HCT116 (cell line): ENCODE measurements at regions not wholly inside any gene's neighbourhood (a gene's known extent, or its start where the extent isn't known, plus 50 kb on each side); places are given as distances from the start of the nearest gene placed in this dataset.

Experiments
- ATAC-seq: fragments of 200-7000 bp; cut with Tn5 transposase; 2 replicates; pipeline ENCODE4 v1.9.1; 2020; ENCODE audit warnings: mild to moderate bottlenecking, moderate library complexity
- BruUV-seq: library from RNA; stranded (reverse); fragments of 400-500 nt; replicated peaks from 2 replicates; lab custom pipeline; 2021; lab: Mats Ljungman, UMichigan
- CTCF ChIA-PET: fragments of 300-600 bp; sonication (Branson Sonifier 250); formaldehyde crosslinking; loops from one replicate; lab custom pipeline; 2021; ENCODE audit warnings: antibody characterized with exemption; lab: Charles Lee
- POLR2A ChIA-PET: fragments of 300-600, 350-600 bp; sonication (Branson Sonifier 250); formaldehyde crosslinking; loops from one replicate; lab custom pipeline; 2021; ENCODE audit warnings: antibody characterized with exemption; lab: Charles Lee
- RAD21 ChIA-PET, 2 experiments: fragments of 300-600 bp; sonication (Branson Sonifier 250); formaldehyde crosslinking; loops; one replicate each; lab custom pipeline; 2023; ENCODE audit warnings: low total read pairs in 2 of 2; ENCODE audit not compliant: uncharacterized antibody in 2 of 2, unreplicated experiment in 2 of 2, low non-redundant PET in 1 of 2; lab: Charles Lee
- DNase-seq: peaks from one replicate; pipeline ENCODE4 v3.0.0-alpha.2; 2010; ENCODE audit warnings: low read depth, low spot score
- H2AFZ ChIP-seq: fragments of 200-600 bp; shearing (Covaris generic), sonication (generic); 2 replicates; pipeline ENCODE4 v1.6.1; 2017; ENCODE audit warnings: low read depth, mixed run types, mixed read lengths, antibody characterized with exemption, low read length; ENCODE audit not compliant: poor library complexity, severe bottlenecking
- H3K27ac ChIP-seq: 2 replicates; pipeline ENCODE4 v1.5.1; 2012; ENCODE audit warnings: low read depth, low read length
- H3K27me3 ChIP-seq: fragments of 200-600 bp; sonication (generic); 2 replicates; pipeline ENCODE4 v1.6.1; 2016; ENCODE audit warnings: mixed run types, low read length, mixed read lengths; ENCODE audit not compliant: insufficient read depth
- H3K36me3 ChIP-seq, 2 experiments: fragments of 200-500 bp in 1 of 2; fragments of 200-600 bp in 1 of 2; sonication (Bioruptor generic) in 1 of 2; sonication (generic) in 1 of 2; 2 replicates each; pipeline versions ENCODE4 v1.5.1 to v1.6.1; 2014 to 2016; ENCODE audit warnings: low read length in 2 of 2, inconsistent platforms in 1 of 2, mixed read lengths in 1 of 2, mixed run types in 1 of 2; ENCODE audit not compliant: insufficient read depth in 2 of 2, control insufficient read depth in 1 of 2
- H3K4me1 ChIP-seq, 2 experiments: fragments of 200-600 bp in 1 of 2; sonication (generic) in 1 of 2; 2 replicates each; pipeline versions ENCODE4 v1.5.1 to v1.6.1; 2012 to 2017; ENCODE audit warnings: low read length in 2 of 2, inconsistent platforms in 1 of 2, mild to moderate bottlenecking in 1 of 2, mixed read lengths in 1 of 2, mixed run types in 1 of 2, moderate library complexity in 1 of 2; ENCODE audit not compliant: insufficient read depth in 2 of 2, control insufficient read depth in 1 of 2
- H3K4me2 ChIP-seq: fragments of 200-600 bp; sonication (generic); 2 replicates; pipeline ENCODE4 v1.6.1; 2017; ENCODE audit warnings: mixed run types, low read length, mixed read lengths
- H3K4me3 ChIP-seq, 2 experiments: fragments of 200-600 bp in 1 of 2; sonication (generic) in 1 of 2; replicated peaks in 1 of 2; 2 replicates each; pipeline ENCODE4 v1.5.1; 2011 to 2016; ENCODE audit warnings: low read length in 2 of 2, control low read depth in 1 of 2, low read depth in 1 of 2, mild to moderate bottlenecking in 1 of 2, mixed read lengths in 1 of 2, mixed run types in 1 of 2
- H3K79me2 ChIP-seq: fragments of 200-600 bp; sonication (generic); 2 replicates; pipeline ENCODE4 v1.6.1; 2017; ENCODE audit warnings: mild to moderate bottlenecking, mixed run types, low read length, moderate library complexity, mixed read lengths; ENCODE audit not compliant: insufficient read depth
- H3K9ac ChIP-seq: fragments of 200-600 bp; sonication (generic); 2 replicates; pipeline ENCODE4 v1.6.1; 2016; ENCODE audit warnings: low read length, mixed read lengths
- H3K9me2 ChIP-seq: fragments of 200-600 bp; sonication (generic), shearing (Covaris generic); 2 replicates; pipeline ENCODE4 v1.6.1; 2017; ENCODE audit warnings: mixed run types, mild to moderate bottlenecking, moderate library complexity; ENCODE audit not compliant: insufficient read depth
- H3K9me3 ChIP-seq, 2 experiments: fragments of 200-500 bp in 1 of 2; fragments of 200-600 bp in 1 of 2; sonication (Bioruptor generic) in 1 of 2; sonication (generic) in 1 of 2; 2 replicates each; pipeline ENCODE4 v1.6.1; 2014 to 2017; ENCODE audit warnings: low read length in 2 of 2, mixed read lengths in 2 of 2, inconsistent platforms in 1 of 2, low read depth in 1 of 2, mild to moderate bottlenecking in 1 of 2, mixed run types in 1 of 2, moderate library complexity in 1 of 2; ENCODE audit not compliant: control insufficient read depth in 1 of 2, insufficient read depth in 1 of 2
- H4K20me1 ChIP-seq: fragments of 200-600 bp; sonication (generic), shearing (Covaris generic); 2 replicates; pipeline ENCODE4 v1.6.1; 2017; ENCODE audit warnings: mixed run types, mild to moderate bottlenecking, moderate library complexity; ENCODE audit not compliant: insufficient read depth
- CBX3 ChIP-seq: IDR thresholded peaks from 2 replicates; pipeline ENCODE4 v1.6.1; 2012; ENCODE audit warnings: low read depth
- CEBPB ChIP-seq: IDR thresholded peaks from 2 replicates; pipeline ENCODE4 v1.6.1; 2012; ENCODE audit warnings: low read depth
- EGR1 ChIP-seq: IDR thresholded peaks from 2 replicates; pipeline ENCODE4 v1.6.1; 2012; ENCODE audit warnings: low read depth
- ELF1 ChIP-seq: IDR thresholded peaks from 2 replicates; pipeline ENCODE4 v1.6.1; 2012; ENCODE audit warnings: low read depth, borderline replicate concordance
- FOSL1 ChIP-seq: IDR thresholded peaks from 2 replicates; pipeline ENCODE4 v1.6.1; 2012; ENCODE audit warnings: low read depth
- MAX ChIP-seq: IDR thresholded peaks from 2 replicates; pipeline ENCODE4 v1.6.1; 2012
- REST ChIP-seq: IDR thresholded peaks from 2 replicates; pipeline ENCODE4 v1.6.1; 2012; ENCODE audit warnings: low read depth
- SIN3A ChIP-seq: IDR thresholded peaks from 2 replicates; pipeline ENCODE4 v1.6.1; 2012; ENCODE audit warnings: low read depth
- SP1 ChIP-seq: IDR thresholded peaks from 2 replicates; pipeline ENCODE4 v1.6.1; 2012; ENCODE audit warnings: low read depth
- TCF7L2 ChIP-seq: IDR thresholded peaks from 2 replicates; pipeline ENCODE4 v1.7.0; 2011; ENCODE audit warnings: borderline replicate concordance, inconsistent platforms; ENCODE audit not compliant: insufficient read depth, insufficient read length; ENCODE audit errors: extremely low read depth
- YY1 ChIP-seq: IDR thresholded peaks from 2 replicates; pipeline ENCODE4 v1.6.1; 2011; ENCODE audit warnings: low read length, low read depth, moderate library complexity, mild to moderate bottlenecking; ENCODE audit not compliant: insufficient replicate concordance; ENCODE audit errors: extremely low read depth
- ZBTB33 ChIP-seq: IDR thresholded peaks from 2 replicates; pipeline ENCODE4 v1.6.1; 2011; ENCODE audit warnings: mild to moderate bottlenecking, low read length, moderate library complexity; ENCODE audit not compliant: insufficient replicate concordance; ENCODE audit errors: extremely low read depth
- ZFX ChIP-seq: fragments of 450-650 bp; IDR thresholded peaks from 2 replicates; pipeline ENCODE4 v1.6.1; 2017
- ZNF274 ChIP-seq: fragments of 200-500 bp; sonication (Bioruptor generic); IDR thresholded peaks from 2 replicates; pipeline ENCODE4 v1.6.1; 2014; ENCODE audit warnings: mild to moderate bottlenecking, low read depth, low read length, inconsistent platforms
- intact Hi-C: fragments of 100-400 bp; cut with micrococcal nuclease; formaldehyde crosslinking; loops from 2 replicates; pipeline ENCODE4 v1.10.0; 2022

GRCh38 chr20:16945619-16946018, 197.5 kb downstream of the OTOR start:
- no peak overlapping the region for H2AFZ ChIP-seq
- H4K20me1 ChIP-seq: no peaks in the 10 kb centered on the region
- TF ChIP-seq FOSL1 (no peak), CBX3 (no peak), TCF7L2 (no peak), REST (no peak), ELF1 (no peak), SP1 (no peak), ZFX (no peak), YY1 (no peak), SIN3A (no peak), CEBPB (no peak), ZBTB33 (no peak), EGR1 (no peak), ZNF274 (no peak), MAX (no peak)
- no peak overlapping the region for H3K4me2 ChIP-seq
- H3K4me3 ChIP-seq: no peak overlapping the region
- ATAC-seq (no peak), DNase-seq (no peak)
- no peaks in the 10 kb centered on the region for H3K9me3 ChIP-seq
- H3K9me2 ChIP-seq: no peaks in the 10 kb centered on the region
- H3K27ac ChIP-seq: no peak overlapping the region
- no peaks in the 10 kb centered on the region for H3K4me1 ChIP-seq
- 0 out of 2 replicates have a peak, but pooled peaks cover 7% of the 10 kb centered on the region for H3K27me3 ChIP-seq
- RAD21 ChIA-PET: no interaction called here
- no peaks in the 10 kb centered on the region for H3K36me3 ChIP-seq
- no peak overlapping the region for H3K9ac ChIP-seq
- POLR2A ChIA-PET: no interaction called here
- no peaks in the 10 kb centered on the region for H3K79me2 ChIP-seq
- no TSS peak for BruUV-seq
- CTCF ChIA-PET: no interaction called here
- intact Hi-C loops: no loop called here
